GM12878 (cell line): ENCODE measurements at regions not wholly inside any gene's neighbourhood (a gene's known extent, or its start where the extent isn't known, plus 50 kb on each side); places are given as distances from the start of the nearest gene placed in this dataset.

ENCODE experiments used
- ATAC-seq: fragments of 200-7000 bp; cut with Tn5 transposase; 3 replicates; pipeline ENCODE4 v1.9.1; 2020; ENCODE audit warnings: mild to moderate bottlenecking, moderate library complexity
- BruUV-seq: library from RNA; stranded (reverse); fragments of 400-500 nt; replicated peaks from 2 replicates; lab custom pipeline; 2021; lab: Mats Ljungman, UMichigan
- CTCF ChIA-PET: fragments of 300-600 bp; sonication (Branson Sonifier 250); formaldehyde crosslinking; extraction: SDS; loops from one replicate; lab custom pipeline; 2021; ENCODE audit warnings: inconsistent platforms; lab: Yijun Ruan, JAX
- POLR2A ChIA-PET: fragments of 350-600 bp; formaldehyde crosslinking; extraction: SDS; loops from one replicate; lab custom pipeline; 2021; ENCODE audit warnings: inconsistent platforms; lab: Charles Lee
- RAD21 ChIA-PET: fragments of 300-600 bp; sonication (Branson Sonifier 250); formaldehyde crosslinking; loops from one replicate; lab custom pipeline; 2023; ENCODE audit warnings: antibody characterized with exemption; ENCODE audit not compliant: unreplicated experiment; lab: Charles Lee
- SMC1A ChIA-PET: fragments of 300-600 bp; sonication (Branson Sonifier 250); formaldehyde crosslinking; loops from one replicate; lab custom pipeline; 2023; ENCODE audit not compliant: unreplicated experiment, uncharacterized antibody; lab: Charles Lee
- DNase-seq: peaks from one replicate; pipeline ENCODE4 v3.0.0-alpha.2; 2011; ENCODE audit warnings: low read depth, low spot score
- FAIRE-seq: peaks from 3 replicates; lab custom pipeline; 2011; peaks lifted over from hg19 to GRCh38; lab: Jason Lieb, UNC
- H2AFZ ChIP-seq: 2 replicates; pipeline ENCODE4 v1.6.0; 2011; ENCODE audit warnings: low read depth, low read length, control low read depth; ENCODE audit not compliant: control insufficient read depth
- H3K27ac ChIP-seq: 2 replicates; pipeline ENCODE4 v1.5.1; 2011; ENCODE audit warnings: control low read depth; ENCODE audit not compliant: control insufficient read depth, insufficient read depth
- H3K27me3 ChIP-seq, 2 experiments: replicated peaks in 1 of 2; 2 replicates each; pipeline versions ENCODE4 v1.6.0 to v1.6.1; 2011; ENCODE audit warnings: low read length in 1 of 2; ENCODE audit not compliant: control insufficient read depth in 2 of 2, insufficient read depth in 2 of 2
- H3K36me3 ChIP-seq, 2 experiments: 2 replicates each; pipeline ENCODE4 v1.5.1; 2011; ENCODE audit warnings: low read length in 1 of 2; ENCODE audit not compliant: control insufficient read depth in 2 of 2, insufficient read depth in 2 of 2
- H3K4me1 ChIP-seq: 2 replicates; pipeline ENCODE4 v1.6.1; 2011; ENCODE audit warnings: mild to moderate bottlenecking, low read length, moderate library complexity, mixed read lengths; ENCODE audit not compliant: control insufficient read depth, insufficient read depth
- H3K4me2 ChIP-seq: 2 replicates; pipeline ENCODE4 v1.6.0; 2011; ENCODE audit warnings: control low read depth; ENCODE audit not compliant: control insufficient read depth, insufficient read depth
- H3K4me3 ChIP-seq: fragments of 200-600 bp; sonication (generic); 2 replicates; pipeline ENCODE4 v1.5.1; 2016
- H3K79me2 ChIP-seq: 2 replicates; pipeline ENCODE4 v1.6.0; 2011; ENCODE audit warnings: low read length; ENCODE audit not compliant: control insufficient read depth, insufficient read depth
- H3K9ac ChIP-seq: 2 replicates; pipeline ENCODE4 v1.8.0; 2011; ENCODE audit warnings: low read length, control low read depth, mixed read lengths; ENCODE audit not compliant: control insufficient read depth, insufficient read depth
- H3K9me3 ChIP-seq: replicated peaks from 3 replicates; pipeline ENCODE4 v1.5.1; 2011; ENCODE audit warnings: mild to moderate bottlenecking, low read length; ENCODE audit not compliant: control insufficient read depth, insufficient read depth
- H4K20me1 ChIP-seq: 2 replicates; pipeline ENCODE4 v1.6.0; 2011; ENCODE audit not compliant: control insufficient read depth, insufficient read depth
- MEF2B ChIP-seq: fragments of 450-650 bp; IDR thresholded peaks from 2 replicates; pipeline ENCODE4 v1.6.1; 2018; ENCODE audit warnings: mild to moderate bottlenecking, moderate library complexity; ENCODE audit not compliant: partially characterized antibody, poor library complexity, severe bottlenecking
- NFYB ChIP-seq: IDR thresholded peaks from 2 replicates; pipeline ENCODE4 v1.6.1; 2011; ENCODE audit warnings: low read depth, mild to moderate bottlenecking, low read length, improper control_type of control experiment, moderate library complexity; ENCODE audit not compliant: insufficient read depth
- NR2C1 ChIP-seq: fragments of 450-650 bp; IDR thresholded peaks from 2 replicates; pipeline ENCODE4 v1.6.1; 2017; ENCODE audit warnings: antibody characterized with exemption, mild to moderate bottlenecking, moderate library complexity
- POLR2AphosphoS5 ChIP-seq: IDR thresholded peaks from 2 replicates; pipeline ENCODE4 v1.6.1; 2011; ENCODE audit warnings: mild to moderate bottlenecking, low read length, inconsistent platforms
- RELA ChIP-seq: fragments of 450-650 bp; IDR thresholded peaks from 2 replicates; pipeline ENCODE4 v1.8.0; 2014; ENCODE audit warnings: borderline replicate concordance; ENCODE audit not compliant: partially characterized antibody
- RELB ChIP-seq: fragments of 450-650 bp; IDR thresholded peaks from 2 replicates; pipeline ENCODE4 v1.6.1; 2017; ENCODE audit warnings: low read depth, mild to moderate bottlenecking, moderate library complexity
- TAF1 ChIP-seq: IDR thresholded peaks from 2 replicates; pipeline ENCODE4 v1.6.1; 2011; ENCODE audit warnings: mild to moderate bottlenecking, low read depth, low read length, borderline replicate concordance
- ZBTB4 ChIP-seq: fragments of 450-650 bp; formaldehyde crosslinking; IDR thresholded peaks from 2 replicates; pipeline ENCODE4 v1.4.0; 2022; ENCODE audit warnings: mild to moderate bottlenecking, moderate library complexity
- ZNF274 ChIP-seq: IDR thresholded peaks from one replicate; pipeline ENCODE4 v1.8.0; 2011; ENCODE audit not compliant: insufficient read length, insufficient read depth
- ZNF687 ChIP-seq: fragments of 450-650 bp; IDR thresholded peaks from 2 replicates; pipeline ENCODE4 v1.6.1; 2017; ENCODE audit warnings: mild to moderate bottlenecking, moderate library complexity
- WGBS: methylation state at CpG from one replicate; pipeline ENCODE4 v1.1.6; 2016; ENCODE audit warnings: low lambda C conversion rate; ENCODE audit not compliant: insufficient replicate concordance, insufficient coverage; ENCODE audit errors: missing lambda C conversion rate; 5-methylcytosine and 5-hydroxymethylcytosine counted together
- in situ Hi-C: fragments of 300-500 bp; cut with MboI; formaldehyde crosslinking; loops from 9 replicates; pipeline ENCODE4 v1.14.3; 2018; ENCODE audit warnings: mixed read lengths
- intact Hi-C: fragments of 100-400 bp; cut with micrococcal nuclease; formaldehyde crosslinking; loops from one replicate; pipeline ENCODE4 v1.14.2; 2022; ENCODE audit not compliant: unreplicated experiment

GRCh38 chr2:205867371-205867770 is 185.1 kb downstream of the NRP2 start:
- in situ Hi-C loops = no loop called here
- Histone ChIP-seq H3K79me2 (no peaks in the 10 kb centered on the region), H3K9ac (no peak overlapping the region), H3K27me3 (no peaks in the 10 kb centered on the region), H3K4me3 (no peak overlapping the region), H3K9me3 (no peaks in the 10 kb centered on the region), H4K20me1 (no peaks in the 10 kb centered on the region), H3K4me2 (no peak overlapping the region), H2AFZ (no peak overlapping the region), H3K4me1 (no peaks in the 10 kb centered on the region), H3K27ac (no peak overlapping the region), H3K36me3 (no peaks in the 10 kb centered on the region)
- FAIRE-seq = no peak
- intact Hi-C loops = no loop called here
- ChIA-PET SMC1A (interaction anchor here (2.3 kb wide), 1 partner anchor 9 kb away, joined by 6 read pairs; no protein-coding TSS in a partner anchor), POLR2A (no interaction called here), RAD21 (no interaction called here), CTCF (no interaction called here)
- BruUV-seq = no TSS peak
- 0% methylated on average over 2 of the region's 3 CpGs for WGBS
- DNase-seq = no peak
- no peak for ATAC-seq
- TF ChIP-seq MEF2B (no peak), ZBTB4 (CRISPR knock-in tag) (no peak), POLR2AphosphoS5 (no peak), RELA (no peak), ZNF687 (no peak), NR2C1 (no peak), NFYB (no peak), TAF1 (no peak), RELB (no peak), ZNF274 (no peak)
